ENCODE measurements at regions not wholly inside any gene's neighbourhood (a gene's known extent, or its start where the extent isn't known, plus 50 kb on each side); places are given as distances from the start of the nearest gene placed in this dataset.
A peak's percentile ranks its signal among the peaks of the same experiment; 100 is the strongest.

DNA sequence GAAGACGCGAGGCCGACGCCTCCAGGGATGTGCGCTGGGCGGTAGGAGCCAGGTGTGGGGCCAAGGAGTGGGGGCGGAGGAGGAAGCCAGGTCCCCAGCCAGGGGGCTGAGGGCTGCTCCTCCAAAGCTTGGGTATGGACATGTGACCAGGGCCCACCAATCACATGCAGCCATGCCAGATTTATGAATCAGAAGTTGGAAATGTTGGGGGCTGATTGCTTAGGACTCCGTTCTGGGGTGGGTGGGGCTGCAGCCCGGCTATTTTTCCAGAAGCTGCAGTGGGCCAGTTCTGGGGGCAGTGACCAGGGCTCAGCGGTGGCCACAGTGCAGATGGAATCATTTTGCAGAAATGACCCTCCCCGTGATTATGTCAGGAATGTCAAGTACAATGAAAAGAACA is 96.0 kb downstream of the CEBPB start:
- DNase-seq: no peak

DNA sequence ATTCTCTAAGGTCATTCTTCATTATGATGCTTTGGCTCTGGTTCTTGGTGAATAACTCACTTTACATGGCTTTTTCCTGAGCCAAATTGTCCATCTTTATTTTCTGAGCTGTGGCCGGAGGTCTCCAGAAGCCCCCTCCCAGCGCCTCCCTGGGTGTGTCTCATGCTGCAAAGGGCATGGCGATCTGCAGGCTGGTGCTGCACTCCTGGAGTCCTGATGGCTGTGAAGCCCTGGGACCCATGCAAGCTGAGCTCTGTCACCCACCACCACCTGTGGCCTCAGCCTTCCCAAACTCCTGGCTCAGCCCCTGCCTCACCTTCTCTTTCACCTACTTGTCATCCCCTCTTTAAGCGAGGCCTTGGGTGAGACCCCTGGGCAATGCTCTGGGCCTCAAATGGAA is 96.9 kb downstream of the CEBPB start:
- no peak for DNase-seq

- no peak for DNase-seq
Measured at GRCh38 chr20:50288128-50288623, 97.5 kb downstream of the CEBPB start.

DNA sequence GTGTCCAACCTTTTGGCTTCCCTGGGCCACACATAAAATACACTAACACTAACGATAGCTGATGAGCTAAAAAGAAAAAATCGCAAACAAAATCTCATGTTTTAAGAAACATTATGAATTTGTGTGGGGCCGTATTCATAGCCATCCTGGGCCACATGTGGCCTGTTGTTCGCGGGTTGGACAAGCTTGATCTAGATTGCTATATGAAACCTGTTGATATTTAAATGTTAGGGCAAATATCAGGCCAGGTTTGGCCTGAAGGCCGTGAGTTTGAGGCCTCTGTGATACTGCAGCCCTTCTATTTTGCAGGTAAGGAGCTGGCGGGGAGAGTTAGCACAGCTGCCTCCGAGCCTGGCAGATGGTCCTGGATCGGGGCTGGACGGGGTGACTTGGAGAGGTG is 99.0 kb downstream of the CEBPB start:
- no peak for DNase-seq

DNA sequence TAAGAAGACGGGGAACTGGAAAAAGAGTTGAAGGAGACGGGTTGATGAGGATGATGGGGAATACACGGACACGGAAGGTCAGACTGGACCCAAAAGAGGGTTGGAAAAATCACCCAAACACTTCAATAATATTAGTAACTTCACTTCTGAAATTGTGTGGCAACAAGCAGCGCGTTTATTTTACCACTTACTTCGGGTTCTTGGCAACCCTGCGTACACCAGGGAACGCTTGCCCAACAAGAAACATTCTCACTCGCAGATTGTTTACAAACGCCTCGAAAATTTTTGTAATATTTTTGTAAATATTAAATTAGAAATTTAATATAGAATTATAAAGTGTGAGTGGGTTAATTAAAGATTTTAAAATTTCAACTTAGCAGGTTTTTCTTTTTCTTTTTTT is 99.5 kb downstream of the CEBPB start:
- no peak for DNase-seq

GRCh38 chr20:50290808-50291207 is 100.2 kb downstream of the CEBPB start:
- no peak for DNase-seq

DNA sequence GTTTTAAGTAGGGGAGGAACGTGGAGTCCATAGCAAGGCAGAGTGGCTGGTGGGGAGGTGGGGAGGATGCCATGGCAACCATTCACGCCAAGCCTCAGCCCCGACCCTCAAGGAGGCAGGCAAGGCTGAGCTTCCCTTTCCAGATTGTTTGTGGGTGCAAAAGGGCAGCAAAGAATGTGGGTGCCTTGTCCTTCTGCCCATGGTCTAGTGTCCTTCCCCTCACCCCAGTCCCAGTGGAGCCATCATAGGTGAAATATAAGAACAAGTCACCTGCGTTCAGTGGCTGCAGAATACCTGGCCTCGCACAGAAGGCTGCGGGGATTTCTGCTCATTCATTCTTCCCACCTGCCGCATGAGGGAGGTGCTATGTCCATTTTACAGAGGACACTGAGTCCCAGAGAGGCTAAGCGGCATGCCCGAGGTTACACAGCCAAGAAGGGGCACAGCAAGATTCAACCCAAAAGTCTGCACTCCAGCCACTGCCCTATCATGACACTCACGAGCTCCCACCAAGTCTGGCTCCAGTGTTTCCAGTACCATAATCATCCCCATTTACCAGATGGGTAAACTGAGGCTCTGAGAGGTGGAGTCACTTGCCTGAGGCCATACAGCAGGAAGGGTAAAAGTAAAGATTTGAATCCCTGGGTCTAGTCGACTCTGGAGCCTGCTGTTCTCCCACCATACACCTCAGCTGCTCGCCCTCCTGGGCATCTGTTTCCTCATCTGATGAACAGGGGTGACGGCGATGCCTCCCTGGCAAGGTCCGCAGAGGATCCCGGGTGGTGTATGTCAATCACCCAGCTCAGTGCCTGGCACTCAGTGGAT is 100.8 kb downstream of the CEBPB start:
- DNase-seq: no peak

DNA sequence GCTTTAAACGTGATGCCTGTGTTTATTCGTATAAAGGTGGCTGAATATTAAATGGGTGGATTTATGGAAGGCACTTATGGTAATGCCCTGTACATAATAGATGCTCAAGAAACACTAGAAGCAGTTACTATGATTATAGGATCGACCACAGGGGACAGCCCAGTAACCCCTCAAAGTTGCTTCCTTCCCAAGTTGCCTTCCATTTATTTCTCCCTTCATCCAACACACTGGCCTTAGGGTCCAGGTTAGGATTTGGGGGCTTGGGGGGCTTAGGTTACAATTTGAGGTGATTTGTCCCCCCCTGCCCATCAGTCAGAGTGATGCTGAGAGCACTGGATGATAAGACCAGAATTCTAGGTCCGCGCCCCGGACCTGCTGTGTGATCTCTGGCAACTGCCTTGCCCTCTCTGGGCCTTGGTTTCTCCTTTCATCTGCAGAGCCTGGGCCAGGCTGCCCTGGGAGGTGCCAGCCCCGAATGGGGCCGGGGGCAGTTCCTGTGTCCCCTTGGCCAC is 101.5 kb downstream of the CEBPB start:
- no peak for DNase-seq

- DNase-seq: no peak
Measured at GRCh38 chr20:50292591-50293283, 102.1 kb downstream of the CEBPB start.

DNA sequence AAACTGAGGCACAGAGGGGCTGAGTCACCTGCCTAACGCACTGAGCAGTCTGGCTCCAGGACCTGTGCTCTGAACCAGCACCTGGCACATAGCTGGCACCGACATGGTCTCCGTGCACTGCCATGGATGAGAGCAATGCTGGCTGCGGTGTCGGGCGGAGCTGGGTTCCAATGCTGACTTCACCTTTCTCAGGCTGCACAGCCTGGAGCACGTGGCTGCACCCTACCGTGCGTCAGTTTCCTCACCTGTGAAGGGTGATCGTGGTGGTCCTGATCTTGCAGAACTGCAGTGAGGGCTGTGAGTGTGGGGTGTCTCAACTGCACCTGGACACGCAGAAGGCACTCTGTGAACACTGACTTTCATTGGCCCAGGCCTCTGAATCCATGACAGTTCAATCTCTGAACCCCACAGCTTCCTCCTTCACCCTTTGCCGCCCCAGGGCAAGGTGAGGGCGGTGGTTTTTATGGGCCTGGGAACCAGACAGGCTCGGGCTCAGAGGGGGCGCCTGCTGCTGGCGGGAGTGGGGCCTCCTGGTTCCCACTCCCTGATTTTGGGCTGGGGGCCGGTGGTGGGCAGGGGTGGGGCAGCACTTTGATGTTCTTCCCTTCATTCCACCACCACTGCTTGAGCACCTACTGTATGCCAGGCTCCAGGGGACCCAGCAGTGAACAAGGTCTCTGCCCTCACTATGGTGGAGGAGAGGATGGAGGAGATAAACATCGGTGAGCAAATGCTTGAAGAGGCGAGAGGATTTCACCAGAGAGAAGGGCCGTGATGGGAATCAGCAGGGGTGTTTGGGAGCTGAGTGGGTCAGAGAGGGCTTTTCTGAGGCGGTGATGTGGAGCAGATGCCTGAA is 102.9 kb downstream of the CEBPB start:
- DNase-seq: no peak

DNA sequence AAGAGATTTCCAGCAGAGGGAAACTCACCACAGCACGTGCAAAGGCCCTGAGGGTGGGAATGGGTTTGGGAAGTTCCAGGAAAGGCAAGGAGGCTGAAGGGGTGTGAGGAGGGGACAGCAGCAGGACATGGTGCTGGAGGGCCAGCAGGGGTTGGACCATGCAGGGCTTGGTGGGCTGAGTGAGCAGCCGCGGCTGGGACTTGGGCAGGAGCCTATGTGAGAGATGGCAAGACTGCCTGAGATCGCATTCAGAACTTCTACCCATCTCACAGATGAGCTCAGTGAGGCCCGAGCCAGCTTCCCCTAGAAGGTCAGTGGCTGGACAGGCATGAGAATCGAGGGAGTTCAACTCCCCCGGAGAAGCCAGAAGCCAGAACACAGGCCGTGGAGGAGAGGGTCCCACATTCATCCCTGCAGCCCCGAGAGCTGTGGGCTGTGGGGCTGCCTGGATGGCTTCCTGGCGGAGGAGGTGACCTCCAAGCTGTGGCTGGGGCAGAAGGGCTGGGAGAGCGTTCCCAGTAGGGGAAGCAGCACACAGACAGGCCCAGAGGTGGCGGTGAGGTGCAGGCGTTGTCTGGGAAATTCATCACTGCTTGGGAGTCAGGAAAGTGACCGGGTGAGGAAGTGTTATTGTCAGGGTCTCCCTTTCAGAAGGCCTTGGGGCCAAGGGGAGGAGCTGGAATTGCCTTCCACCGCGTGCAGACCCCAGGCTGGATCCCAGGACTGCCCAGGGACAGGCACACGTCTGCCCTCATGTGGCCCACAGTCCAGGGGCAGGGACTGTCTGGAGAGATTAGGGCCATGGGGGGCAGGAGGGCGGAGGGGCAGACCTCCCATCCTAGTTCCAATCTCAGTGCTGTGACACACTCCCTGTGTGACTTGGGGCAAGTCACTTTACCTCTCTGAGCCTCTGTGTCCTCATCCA is 103.8 kb downstream of the CEBPB start:
- no peak for DNase-seq

DNA sequence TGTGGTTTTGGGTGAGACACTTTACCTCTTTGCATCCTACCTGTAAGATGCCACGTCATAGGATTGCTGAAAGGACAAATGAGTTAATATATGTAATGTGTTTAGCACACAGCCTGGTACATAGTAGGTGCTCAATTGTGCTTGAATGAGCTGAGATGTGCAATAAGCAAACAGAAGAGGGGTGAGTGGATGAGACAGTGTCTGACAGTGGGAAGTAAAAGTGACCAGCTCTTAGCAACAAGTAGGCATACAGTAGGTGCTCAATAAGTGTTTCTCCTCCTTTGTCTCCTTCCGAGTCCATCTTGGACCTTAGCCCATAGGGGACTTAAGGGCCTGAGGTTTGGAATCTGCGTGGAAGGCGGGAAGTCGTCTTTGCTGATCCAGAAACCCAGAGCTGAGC is 104.7 kb downstream of the CEBPB start:
- DNase-seq: no peak

DNA sequence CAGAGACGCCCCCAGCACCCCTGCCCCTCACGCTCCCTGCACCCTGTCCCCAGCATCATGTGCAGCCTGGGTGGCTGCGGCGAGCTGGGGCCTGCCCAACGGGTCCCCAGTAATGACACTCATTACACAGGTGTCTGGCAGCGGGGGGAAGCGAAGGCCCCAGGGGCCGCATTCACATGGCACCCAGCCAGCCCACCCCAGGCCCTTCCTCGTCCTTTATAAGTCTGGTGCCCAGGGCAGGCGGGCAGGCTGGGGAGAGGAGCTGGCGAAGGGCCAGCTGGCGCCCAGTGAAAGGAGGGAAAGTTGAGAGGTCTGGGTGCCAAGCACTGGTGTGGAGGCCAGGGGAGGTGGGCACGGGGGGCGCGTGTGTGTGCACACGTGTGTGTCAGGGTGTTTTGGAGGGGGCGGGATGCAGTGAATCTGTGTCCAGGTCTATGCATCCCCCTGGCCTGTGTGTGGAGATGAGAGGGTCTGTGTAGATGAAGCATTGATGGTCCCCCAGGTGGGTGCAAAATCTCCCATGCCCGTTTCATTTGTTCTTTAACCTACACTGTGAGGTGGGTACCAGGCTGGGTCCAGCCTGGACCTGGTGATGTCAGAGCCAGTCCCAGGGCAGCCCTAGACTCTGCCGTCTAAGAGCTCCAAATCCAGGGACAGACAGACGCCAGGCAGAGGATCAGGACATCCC is 105.3 kb downstream of the CEBPB start:
- peak; percentile 51 for DNase-seq

DNA sequence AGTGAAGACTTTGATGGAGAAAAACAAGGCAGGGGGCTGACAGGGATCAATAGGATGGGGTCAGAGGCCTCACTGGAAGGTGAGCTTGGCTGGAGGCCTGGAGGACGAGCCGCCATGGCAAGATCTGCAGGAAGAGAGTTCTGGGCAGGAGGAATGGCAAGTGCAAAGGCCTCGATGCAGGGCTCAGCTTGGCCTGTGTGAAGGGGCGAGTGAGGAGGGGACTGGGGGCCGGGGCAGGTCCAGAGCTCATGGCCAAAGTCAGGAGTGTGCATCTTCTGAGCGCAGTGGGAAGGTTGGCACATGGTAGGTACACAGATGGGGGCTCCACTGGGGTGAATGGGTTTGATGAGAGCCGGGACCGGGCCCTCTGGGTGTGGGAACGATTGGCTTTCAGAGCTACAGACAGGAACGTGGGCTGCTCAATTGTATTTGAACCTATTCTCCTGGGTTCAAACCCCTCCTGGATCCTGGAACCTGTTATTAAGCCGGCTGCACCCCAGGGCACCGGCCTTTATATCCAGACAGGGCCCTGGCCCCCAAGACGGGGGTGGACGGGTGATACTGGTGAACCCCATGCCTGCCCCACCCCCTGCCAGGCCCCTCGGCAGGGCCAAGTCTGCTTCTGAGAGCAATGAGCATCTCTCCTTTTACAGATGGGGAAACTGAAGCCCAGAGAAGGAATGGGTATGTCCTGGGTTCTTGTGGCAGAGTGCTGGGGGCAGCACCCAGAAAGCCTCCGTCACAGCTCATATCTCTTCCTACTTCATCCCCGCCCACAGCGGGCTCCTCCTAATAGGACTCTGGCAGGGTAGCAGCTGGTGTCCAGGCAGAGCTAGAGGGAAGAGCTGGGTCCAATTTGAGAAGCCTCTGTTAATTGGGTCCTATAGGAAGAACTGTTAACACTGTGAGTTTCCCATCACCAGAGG is 106.1 kb downstream of the CEBPB start:
- DNase-seq: no peak

DNA sequence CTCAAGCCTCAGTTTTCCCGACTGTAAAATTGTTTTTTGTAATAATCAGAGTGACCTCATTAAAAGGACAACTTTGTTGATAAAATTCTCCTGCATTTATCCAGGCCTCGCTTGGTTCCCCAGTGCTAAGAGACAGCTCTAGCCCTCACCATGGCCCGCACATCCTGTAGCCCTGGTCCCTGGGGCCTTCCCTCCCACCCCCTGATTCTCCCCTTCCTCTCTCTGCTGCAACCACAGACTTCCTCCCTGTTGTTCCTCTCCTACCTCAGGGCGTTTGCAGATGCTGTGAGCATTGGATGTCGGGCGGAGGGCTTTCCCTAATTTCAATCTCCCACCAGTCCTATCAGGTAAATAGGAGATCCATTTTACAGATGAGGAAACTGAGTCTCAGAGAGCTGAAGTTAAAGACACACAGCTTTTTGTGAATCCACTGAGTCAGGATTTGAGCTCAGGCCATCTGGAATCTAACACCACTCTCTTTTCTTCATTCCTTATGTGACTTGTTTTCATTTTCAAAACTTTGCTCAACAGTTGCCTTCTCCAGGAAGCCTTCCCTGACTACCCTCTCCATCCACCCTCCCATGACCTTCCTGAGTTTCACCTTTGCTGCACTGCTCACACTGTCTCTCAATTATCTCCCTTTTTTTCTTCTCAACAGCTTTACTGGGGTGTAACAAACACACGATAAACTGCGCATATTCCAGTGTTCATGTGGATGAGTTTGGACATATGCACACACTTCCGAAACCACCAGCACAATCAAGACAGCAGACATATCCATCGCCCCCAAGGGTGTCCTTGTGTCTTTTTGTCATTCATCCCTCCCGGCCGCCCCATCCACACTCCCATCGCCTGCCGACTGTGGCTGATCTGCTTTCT is 107.1 kb downstream of the CEBPB start:
- DNase-seq: no peak

GRCh38 chr20:50298554-50299324 is 108.1 kb downstream of the CEBPB start:
- no peak for DNase-seq

DNA sequence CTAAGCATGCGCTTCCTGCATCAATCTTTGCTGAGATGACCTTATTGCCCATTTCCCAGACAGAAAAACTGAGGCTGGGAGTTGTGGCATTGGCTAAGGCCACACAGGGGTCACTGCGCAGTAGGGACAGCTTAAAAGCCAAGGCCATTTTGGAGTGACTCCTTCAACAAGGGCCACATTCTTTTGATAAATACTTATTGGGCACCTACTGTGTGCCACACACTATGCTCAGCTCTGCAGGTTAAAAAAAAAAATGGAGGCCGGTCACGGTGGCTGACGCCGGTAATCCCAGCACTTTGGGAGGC is 108.6 kb downstream of the CEBPB start:
- no peak for DNase-seq

DNA sequence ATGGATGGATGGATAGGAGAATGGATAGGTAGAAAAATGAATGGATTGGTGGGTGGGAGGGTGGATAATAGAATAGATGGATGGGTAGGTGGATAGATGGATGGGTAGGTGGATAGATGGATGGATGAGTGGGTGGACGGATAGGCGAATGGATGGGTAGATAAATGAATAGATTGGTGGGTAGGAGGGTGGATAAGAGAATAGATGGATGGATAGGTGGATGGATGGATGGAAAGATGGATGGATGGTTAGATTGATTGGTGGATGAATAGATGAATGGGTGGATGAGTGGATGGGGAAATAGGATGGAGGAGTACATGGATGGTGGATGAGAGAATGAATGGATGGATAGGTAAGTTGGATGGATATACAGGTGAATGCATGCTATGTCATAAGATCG is 110.5 kb downstream of the CEBPB start:
- no peak for DNase-seq

GRCh38 chr20:50301712-50302111 is 111.1 kb downstream of the CEBPB start:
- no peak for DNase-seq

All from NCI-H2081 treated with DMSO at 0.1 percent for 48 hours (cell line).